ENCODE measurements at regions not wholly inside any gene's neighbourhood (a gene's known extent, or its start where the extent isn't known, plus 50 kb on each side); places are given as distances from the start of the nearest gene placed in this dataset.

- no peaks in the 10 kb centered on the region for H3K9me3 ChIP-seq (replicated peaks in 1 of 3)
- H3K27ac ChIP-seq: no peak overlapping the region
- no peaks in the 10 kb centered on the region for H3K27me3 ChIP-seq
- no peak overlapping the region for H3K4me3 ChIP-seq
- no peak for TF ChIP-seq CTCF (IDR thresholded peaks at IDR 0.05)
- TF ChIP-seq POLR2A (IDR thresholded peaks at IDR 0.05): no peak
- H3K4me1 ChIP-seq (replicated peaks in 1 of 2): no peaks in the 10 kb centered on the region
- 20 to 30% (median 23%) methylated on average over 3 of the region's 3 CpGs for WGBS, 4 donors
- no peak for DNase-seq
- intact Hi-C loops (cut with DNase I): no loop called here
- no peaks in the 10 kb centered on the region for H3K36me3 ChIP-seq (replicated peaks in 1 of 2)
Observed at GRCh38 chr2:166573391-166573790, 79.3 kb upstream of the SCN7A start.

DNA sequence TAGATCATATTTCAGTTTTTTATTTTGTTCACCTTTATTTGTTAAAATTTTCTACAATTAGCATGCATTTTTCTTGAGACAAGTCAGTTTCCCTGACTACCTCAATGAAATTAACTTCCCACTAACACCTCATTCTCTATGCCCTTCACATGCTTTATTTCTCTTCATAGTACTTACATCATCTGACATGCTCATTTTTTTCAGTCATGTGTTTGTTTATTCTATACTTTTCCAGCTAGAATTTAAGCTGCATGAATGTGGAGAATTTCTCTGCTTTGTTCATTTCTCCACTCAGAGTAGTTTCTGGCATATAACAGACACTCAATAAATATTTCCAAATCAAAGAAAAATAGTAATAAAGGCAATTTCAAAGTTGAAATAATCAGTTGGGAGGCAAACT lies 78.9 kb upstream of the SCN7A start:
- intact Hi-C loops (cut with DNase I): no loop called here
- Histone ChIP-seq H3K4me3 (no peak overlapping the region), H3K36me3 (replicated peaks in 1 of 2) (no peaks in the 10 kb centered on the region), H3K9me3 (replicated peaks in 1 of 3) (no peaks in the 10 kb centered on the region), H3K27ac (no peak overlapping the region), H3K4me1 (replicated peaks in 1 of 2) (no peaks in the 10 kb centered on the region), H3K27me3 (no peaks in the 10 kb centered on the region)
- no peak for DNase-seq
- TF ChIP-seq POLR2A (IDR thresholded peaks at IDR 0.05): no peak
- TF ChIP-seq CTCF (IDR thresholded peaks at IDR 0.05): no peak

- H3K9me3 ChIP-seq (replicated peaks in 1 of 3): no peaks in the 10 kb centered on the region
Observed at GRCh38 chr2:166568409-166568808, 74.4 kb upstream of the SCN7A start.

DNA sequence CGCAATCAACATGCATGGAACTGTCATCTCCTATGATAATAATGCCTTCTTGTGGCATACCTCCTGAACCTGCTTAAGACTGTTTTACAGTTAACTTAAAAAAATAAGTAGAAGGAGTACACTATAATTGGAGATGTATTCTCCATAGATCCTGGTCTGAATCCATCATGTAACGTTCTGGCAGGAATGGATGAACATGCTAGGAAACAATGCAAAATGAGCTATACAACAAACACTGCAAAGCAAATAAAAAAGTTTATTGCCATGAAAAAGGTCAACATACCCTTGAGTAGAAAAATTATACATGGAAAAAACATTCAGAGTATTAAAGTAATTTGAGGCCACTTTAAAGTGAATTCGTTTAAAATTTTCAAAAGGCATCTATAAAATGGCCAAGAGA lies 71.5 kb upstream of the SCN7A start:
- intact Hi-C loops (cut with DNase I): no loop called here
- no peaks in the 10 kb centered on the region for H3K36me3 ChIP-seq (replicated peaks in 1 of 2)
- no peak overlapping the region for H3K27ac ChIP-seq
- H3K4me3 ChIP-seq: no peak overlapping the region
- no peaks in the 10 kb centered on the region for H3K27me3 ChIP-seq
- no peaks in the 10 kb centered on the region for H3K9me3 ChIP-seq (replicated peaks in 1 of 3)
- TF ChIP-seq CTCF (IDR thresholded peaks at IDR 0.05) (no peak), POLR2A (IDR thresholded peaks at IDR 0.05) (no peak)
- H3K4me1 ChIP-seq (replicated peaks in 1 of 2): no peaks in the 10 kb centered on the region
- no peak for DNase-seq
- WGBS, 4 donors: 83 to 86% (median 85%) methylated on average over 3 of the region's 3 CpGs

More at GRCh38 chr2:166568409-166568808, 74.4 kb upstream of the SCN7A start:
- WGBS, 4 donors: 7 to 20% (median 12%) methylated on average over 3 of the region's 3 CpGs
- DNase-seq: no peak
- H3K27me3 ChIP-seq: no peaks in the 10 kb centered on the region
- H3K4me3 ChIP-seq: no peak overlapping the region
- no peak overlapping the region for H3K27ac ChIP-seq
- TF ChIP-seq CTCF (IDR thresholded peaks at IDR 0.05) (no peak), POLR2A (IDR thresholded peaks at IDR 0.05) (no peak)
- intact Hi-C loops (cut with DNase I): no loop called here
- no peaks in the 10 kb centered on the region for H3K36me3 ChIP-seq (replicated peaks in 1 of 2)
- no peaks in the 10 kb centered on the region for H3K4me1 ChIP-seq (replicated peaks in 1 of 2)
